SIG-M5 treated with dmso at 0.1 percent for 504 hours (cell line): ENCODE measurements at regions not wholly inside any gene's neighbourhood (a gene's known extent, or its start where the extent isn't known, plus 50 kb on each side); places are given as distances from the start of the nearest gene placed in this dataset.

Experiments
- DNase-seq: peaks from one replicate; lab custom pipeline; 2025; ENCODE audit not compliant: unreplicated experiment; lab: John Stamatoyannopoulos, UW

DNA sequence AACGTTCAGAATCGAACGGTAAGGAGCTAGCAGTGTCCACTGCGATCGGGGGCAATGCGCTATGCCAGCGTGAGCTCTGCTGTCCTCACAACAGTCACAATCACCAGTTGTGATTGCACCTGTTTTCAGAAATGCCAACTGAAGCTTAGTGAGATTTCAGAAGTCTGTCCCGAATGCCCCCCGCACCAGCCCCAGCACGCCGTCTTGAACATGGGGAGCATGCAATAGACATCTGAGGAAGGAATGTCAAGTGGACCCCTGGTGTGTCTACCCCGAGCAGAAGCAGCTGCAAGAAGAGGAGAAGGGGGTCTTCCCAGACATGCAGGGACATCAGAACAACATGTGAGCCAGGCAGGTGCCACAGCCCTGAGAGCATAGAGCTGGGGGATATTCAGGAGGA is 125.7 kb upstream of the CHST15 start:
- no peak for DNase-seq

DNA sequence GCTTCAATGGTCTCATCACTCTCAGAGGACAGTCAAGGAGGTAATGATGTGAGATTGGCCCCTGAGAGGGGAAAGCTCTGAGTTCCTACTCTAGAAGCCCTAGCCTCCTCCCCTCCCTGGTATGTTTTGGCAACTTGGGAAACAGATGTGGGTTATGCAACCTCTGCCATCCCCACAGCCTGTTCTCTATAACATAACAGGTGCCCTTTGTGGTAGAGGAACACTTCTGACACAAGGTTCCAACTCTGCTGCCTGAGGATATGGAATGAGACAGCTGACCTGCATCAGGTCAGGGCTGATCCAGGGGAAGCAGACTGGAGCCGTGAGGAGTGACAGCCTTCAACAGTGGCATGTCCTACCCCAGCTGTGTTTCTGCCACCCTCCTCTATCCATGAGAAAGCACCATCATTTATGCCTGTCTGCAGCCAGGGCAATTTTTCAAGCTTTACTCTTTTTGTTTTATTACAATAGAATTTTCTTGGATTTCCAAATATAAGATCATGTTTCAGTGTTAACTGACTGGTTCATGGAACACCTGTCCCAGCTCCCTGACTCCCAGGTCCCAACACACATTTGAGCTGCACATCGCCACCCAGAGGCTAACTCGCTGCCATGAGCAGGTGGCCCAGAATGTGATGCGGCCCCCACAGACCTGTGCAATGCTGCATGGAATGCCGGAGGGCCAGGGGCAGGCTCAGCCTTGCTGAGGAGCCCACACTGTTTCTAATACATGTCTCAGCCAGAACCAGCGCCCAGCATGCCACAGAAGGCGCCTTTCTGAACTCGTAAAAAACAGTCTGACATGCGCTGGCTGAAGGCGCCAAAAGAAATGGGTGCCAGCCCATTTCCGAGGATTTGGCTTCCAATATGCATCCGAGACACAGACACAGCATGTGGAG is 124.8 kb upstream of the CHST15 start:
- DNase-seq = no peak

- no peak for DNase-seq
Measured at GRCh38 chr10:124217031-124217430, 123.6 kb upstream of the CHST15 start.

DNA sequence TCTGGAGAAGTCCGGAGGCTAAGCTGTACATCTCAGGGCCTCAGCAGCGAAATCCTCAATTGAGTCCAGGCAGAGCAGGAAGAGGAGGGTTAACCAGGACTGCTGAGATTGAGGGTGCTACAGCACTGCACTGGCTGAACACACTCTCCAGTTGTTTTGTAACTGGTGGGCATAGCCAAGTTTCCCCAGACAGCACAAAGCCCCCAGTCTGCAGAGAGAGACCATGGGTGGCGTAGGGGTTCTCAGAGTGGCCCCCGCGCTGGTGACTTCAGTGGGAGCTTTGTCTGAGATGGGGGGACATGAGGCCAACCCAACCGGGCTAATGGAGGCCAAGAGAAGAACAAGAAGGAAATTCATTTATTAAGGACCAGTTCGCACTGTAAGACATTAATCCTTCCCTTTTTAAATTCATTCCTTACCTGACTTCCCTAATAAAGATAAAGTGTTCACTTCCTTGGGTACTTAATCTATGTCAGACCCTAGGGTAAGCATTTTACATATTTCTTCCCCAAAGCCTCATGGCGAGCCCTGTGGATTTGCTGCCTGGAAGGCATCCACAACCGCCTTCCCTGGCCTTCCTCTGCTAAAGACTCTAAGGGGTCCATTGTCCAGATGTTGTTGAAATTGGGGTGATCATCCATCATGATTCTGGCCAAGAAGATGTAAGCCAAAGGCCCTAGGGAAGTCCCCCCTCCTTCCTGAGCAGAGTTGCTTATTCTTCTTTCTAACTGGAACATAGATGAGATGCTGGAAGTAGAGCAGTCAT is 121.4 kb upstream of the CHST15 start:
- no peak for DNase-seq

DNA sequence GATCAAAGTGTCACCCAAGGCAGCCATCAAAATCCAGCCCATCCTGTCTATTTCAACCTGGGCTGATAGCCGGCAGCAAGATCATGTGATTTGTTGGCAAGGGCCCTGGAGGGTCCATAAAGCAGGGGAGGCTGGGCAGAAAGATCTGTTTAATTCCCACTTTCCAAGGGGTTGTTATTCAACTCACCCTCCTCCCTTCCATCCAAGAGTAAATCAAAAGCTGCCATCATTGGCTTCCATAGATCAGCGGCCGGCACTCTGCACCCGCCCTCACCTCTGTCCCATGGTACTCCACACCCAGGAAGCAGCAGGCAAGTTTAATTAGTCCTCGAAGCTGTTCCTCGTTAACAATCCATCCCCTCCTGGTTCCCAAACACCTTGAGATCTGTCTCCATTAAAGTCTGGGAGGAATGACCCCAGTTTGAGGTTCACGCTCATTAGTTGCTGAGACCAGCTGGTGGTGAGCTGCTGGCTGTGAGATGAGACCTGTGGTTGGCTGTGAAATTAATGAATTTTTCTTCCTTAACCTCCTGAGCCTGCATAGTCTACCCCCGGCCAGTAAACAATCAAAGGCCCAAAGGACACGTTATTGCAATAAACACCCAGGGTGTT is 120.6 kb upstream of the CHST15 start:
- no peak for DNase-seq

DNA sequence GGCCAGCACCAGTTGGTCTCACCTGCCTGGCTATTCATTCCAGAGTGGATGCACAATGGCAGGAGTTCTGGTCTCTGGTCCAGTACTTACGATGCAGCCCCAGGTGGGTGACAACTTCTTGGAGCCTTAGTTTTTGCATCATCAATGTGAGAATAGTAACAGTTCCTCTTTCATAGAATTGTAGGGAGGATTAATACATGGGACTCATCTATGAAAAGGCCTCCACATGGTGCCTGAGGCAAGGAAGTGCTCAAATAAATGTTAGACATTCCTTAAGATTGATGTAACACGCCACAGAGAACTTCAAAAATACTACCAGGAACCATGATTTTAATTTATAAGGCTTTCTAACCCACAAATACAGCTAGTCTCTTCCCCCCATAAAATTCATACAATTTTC is 120.1 kb upstream of the CHST15 start:
- no peak for DNase-seq

DNA sequence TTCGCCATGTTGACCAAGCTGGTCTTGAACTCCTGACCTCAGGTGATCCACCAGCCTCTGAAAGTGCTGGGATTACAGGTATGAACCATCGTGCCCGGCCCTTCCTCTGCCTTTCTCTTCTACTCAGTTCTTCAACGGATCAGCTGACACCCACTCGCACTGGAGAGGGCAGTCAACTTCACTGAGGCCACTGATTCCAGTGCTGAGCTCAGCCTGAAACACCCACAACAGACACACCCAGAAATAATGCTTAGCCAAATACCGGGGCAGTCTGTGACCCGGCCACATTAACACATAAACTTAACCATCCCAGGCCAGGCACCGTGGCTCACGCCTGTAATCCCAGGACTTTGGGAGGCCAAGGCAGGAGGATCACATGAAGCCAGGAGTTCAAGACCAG is 119.3 kb upstream of the CHST15 start:
- no peak for DNase-seq

DNA sequence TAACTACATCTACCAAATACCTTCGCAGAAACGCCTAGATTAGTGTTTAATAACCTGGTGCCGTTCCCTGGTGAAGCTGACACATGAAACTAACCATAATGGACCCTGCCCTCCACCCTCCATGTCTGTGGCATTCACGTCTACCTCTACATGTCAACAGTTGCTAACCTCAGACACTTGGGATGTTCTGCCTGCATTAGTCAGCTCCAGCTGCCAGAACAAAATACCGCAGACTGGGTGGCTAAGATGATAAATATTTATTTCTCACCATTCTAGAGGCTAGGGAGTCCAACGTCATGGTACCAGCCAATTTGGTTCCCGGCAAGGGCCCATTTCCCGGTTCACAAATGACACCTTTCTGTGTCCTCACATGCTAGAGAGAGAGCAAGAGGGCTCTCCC is 118.5 kb upstream of the CHST15 start:
- no peak for DNase-seq

- DNase-seq = no peak
Measured at GRCh38 chr10:124210263-124210662, 116.9 kb upstream of the CHST15 start.

GRCh38 chr10:124207391-124207790 is 114.0 kb upstream of the CHST15 start:
- no peak for DNase-seq

- DNase-seq = no peak
Measured at GRCh38 chr10:124206616-124207015, 113.2 kb upstream of the CHST15 start.

GRCh38 chr10:124205432-124205831 is 112.0 kb upstream of the CHST15 start:
- no peak for DNase-seq

DNA sequence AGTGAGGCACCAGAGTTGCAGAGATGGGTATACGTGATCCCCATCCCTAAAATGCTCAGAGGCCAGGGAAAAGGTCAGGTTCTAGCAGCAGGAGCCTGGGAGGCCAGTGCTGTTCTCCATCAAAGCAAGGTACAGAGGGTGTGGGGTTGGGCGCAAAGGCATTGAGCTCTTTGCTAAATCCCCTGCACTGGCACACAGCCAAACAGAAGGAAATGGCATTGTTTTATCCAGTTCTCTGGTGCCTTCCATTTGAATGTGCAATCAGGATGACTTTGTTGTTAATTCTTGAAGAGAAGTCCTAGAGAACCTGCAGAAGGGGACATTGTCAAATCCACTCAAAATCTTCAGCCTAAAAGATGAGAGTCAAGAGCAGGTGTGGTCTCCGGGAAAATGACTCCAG is 111.3 kb upstream of the CHST15 start:
- DNase-seq = no peak

DNA sequence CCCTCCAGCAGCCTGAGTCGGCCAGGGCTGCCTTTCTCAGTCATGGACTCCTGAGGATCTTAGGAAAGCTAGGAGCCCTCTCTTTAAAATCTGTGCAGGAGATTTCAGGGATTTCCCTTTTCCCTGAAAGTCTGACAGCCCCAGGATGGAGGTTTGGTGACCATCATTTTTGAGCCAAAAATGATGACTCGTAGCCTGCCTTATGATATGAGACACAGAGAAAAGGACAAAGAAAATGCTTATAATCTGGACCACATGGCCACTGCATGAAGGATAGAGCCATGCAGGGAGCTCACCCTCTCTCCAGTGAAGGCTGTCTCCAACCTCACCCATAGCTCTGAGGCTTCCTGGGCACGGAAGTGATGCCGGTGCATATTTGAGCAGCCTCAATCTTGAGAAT is 106.6 kb upstream of the CHST15 start:
- no peak for DNase-seq

GRCh38 chr10:124198871-124199270 is 105.5 kb upstream of the CHST15 start:
- no peak for DNase-seq

- DNase-seq = no peak
Measured at GRCh38 chr10:124198125-124198501, 104.7 kb upstream of the CHST15 start.

- no peak for DNase-seq
Measured at GRCh38 chr10:124197371-124198124, 104.2 kb upstream of the CHST15 start.

GRCh38 chr10:124196659-124197058 is 103.3 kb upstream of the CHST15 start:
- DNase-seq = no peak

- DNase-seq = no peak
Measured at GRCh38 chr10:124194199-124194824, 100.9 kb upstream of the CHST15 start.

DNA sequence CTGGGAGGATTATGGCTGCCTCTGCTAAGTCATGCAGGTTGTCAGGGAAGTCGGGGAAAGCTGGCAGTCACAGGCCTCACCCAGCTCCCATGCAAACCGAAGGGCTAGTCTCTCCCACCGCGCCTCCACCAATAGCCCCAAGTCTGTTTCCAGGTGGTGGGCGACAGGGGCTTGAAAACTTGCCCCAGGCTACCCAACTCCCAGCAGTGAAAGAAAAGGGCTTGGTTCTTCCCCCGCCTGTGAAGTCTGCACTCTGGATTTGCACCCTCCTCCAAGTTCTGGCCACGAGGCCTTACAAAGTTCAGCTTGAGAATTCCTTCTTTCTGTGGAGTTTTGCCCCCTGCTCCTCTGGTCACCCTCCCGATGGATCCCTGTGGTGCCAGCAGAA is 99.9 kb upstream of the CHST15 start:
- DNase-seq = no peak
